ENCODE measurements at regions not wholly inside any gene's neighbourhood (a gene's known extent, or its start where the extent isn't known, plus 50 kb on each side); places are given as distances from the start of the nearest gene placed in this dataset.

DNA sequence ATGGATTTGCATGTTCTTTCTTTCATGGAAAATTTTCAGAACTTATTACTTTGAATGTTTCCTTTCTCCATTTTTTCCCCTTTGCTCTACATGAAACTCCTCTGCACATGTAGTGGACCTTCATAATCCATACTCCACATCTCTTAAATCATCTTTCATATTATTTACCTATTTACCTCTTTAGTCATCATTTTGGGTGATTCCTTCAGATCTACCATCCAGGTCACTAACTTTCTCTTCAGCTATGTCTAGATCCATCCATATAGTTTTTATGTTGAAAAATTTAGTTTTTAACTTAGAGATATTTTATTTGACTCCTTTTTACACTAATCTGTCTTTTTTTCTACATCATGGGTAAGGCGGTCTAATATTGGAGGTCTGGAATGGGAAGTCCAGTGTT lies 586.6 kb downstream of the NR2F1-AS1 start:
- in situ Hi-C loops (cut with HindIII; ENCODE audit: low pct_unique_long_range_greater_than_20kb, low sequenced_read_pairs), result no loop called here
- CTCF ChIA-PET, result no interaction called here

DNA sequence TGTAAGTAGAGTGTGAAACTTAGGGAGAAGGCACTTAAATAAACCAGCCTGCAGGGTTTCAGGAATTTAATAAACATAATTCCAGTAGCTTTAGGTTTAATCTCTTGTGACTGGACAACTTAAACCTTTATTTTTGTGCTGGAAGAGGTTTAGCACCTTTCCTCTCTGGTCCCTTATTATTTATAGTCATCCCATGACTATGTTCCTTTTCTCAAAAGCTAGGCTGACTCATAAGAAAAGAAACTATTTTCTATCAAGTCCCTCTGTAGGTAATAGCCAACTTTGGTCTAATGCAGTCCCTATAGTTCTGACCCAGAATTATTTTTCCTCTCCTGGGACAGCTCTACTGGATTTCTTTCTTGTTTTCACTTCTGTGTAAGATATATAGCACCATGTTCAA lies 588.9 kb downstream of the NR2F1-AS1 start:
- intact Hi-C loops (cut with micrococcal nuclease; ENCODE audit: unreplicated experiment), result no loop called here
- no TSS peak for BruUV-seq (replicated peaks)
- TF ChIP-seq, protein P1, sequence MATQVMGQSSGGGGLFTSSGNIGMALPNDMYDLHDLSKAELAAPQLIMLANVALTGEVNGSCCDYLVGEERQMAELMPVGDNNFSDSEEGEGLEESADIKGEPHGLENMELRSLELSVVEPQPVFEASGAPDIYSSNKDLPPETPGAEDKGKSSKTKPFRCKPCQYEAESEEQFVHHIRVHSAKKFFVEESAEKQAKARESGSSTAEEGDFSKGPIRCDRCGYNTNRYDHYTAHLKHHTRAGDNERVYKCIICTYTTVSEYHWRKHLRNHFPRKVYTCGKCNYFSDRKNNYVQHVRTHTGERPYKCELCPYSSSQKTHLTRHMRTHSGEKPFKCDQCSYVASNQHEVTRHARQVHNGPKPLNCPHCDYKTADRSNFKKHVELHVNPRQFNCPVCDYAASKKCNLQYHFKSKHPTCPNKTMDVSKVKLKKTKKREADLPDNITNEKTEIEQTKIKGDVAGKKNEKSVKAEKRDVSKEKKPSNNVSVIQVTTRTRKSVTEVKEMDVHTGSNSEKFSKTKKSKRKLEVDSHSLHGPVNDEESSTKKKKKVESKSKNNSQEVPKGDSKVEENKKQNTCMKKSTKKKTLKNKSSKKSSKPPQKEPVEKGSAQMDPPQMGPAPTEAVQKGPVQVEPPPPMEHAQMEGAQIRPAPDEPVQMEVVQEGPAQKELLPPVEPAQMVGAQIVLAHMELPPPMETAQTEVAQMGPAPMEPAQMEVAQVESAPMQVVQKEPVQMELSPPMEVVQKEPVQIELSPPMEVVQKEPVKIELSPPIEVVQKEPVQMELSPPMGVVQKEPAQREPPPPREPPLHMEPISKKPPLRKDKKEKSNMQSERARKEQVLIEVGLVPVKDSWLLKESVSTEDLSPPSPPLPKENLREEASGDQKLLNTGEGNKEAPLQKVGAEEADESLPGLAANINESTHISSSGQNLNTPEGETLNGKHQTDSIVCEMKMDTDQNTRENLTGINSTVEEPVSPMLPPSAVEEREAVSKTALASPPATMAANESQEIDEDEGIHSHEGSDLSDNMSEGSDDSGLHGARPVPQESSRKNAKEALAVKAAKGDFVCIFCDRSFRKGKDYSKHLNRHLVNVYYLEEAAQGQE (IDR thresholded peaks at IDR 0.05; ENCODE audit: insufficient read depth in 1 of 2, low read depth in 2 of 2, low read length in 1 of 2), result no peak
- TF ChIP-seq, protein P2, sequence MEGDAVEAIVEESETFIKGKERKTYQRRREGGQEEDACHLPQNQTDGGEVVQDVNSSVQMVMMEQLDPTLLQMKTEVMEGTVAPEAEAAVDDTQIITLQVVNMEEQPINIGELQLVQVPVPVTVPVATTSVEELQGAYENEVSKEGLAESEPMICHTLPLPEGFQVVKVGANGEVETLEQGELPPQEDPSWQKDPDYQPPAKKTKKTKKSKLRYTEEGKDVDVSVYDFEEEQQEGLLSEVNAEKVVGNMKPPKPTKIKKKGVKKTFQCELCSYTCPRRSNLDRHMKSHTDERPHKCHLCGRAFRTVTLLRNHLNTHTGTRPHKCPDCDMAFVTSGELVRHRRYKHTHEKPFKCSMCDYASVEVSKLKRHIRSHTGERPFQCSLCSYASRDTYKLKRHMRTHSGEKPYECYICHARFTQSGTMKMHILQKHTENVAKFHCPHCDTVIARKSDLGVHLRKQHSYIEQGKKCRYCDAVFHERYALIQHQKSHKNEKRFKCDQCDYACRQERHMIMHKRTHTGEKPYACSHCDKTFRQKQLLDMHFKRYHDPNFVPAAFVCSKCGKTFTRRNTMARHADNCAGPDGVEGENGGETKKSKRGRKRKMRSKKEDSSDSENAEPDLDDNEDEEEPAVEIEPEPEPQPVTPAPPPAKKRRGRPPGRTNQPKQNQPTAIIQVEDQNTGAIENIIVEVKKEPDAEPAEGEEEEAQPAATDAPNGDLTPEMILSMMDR (IDR thresholded peaks at IDR 0.05), result no peak
- TF ChIP-seq SIN3A (IDR thresholded peaks at IDR 0.05; ENCODE audit: borderline replicate concordance, insufficient read depth, low read depth, low read length) (no peak), POLR2AphosphoS5 (IDR thresholded peaks at IDR 0.05; ENCODE audit: low read depth, low read length) (no peak), TCF7L2 (IDR thresholded peaks at IDR 0.05; ENCODE audit: low read depth, low read length) (no peak)
- Histone ChIP-seq H3K4me3 (ENCODE audit: low read depth in 2 of 2, low read length in 2 of 2) (no peak overlapping the region), H3K27me3 (ENCODE audit: control insufficient read depth, insufficient read depth, low read length) (no peaks in the 10 kb centered on the region), H3K9me3 (ENCODE audit: control insufficient read depth, insufficient read depth, low read depth, low read length) (peaks cover 32% of the 10 kb centered on the region; the same call in 1 of the 2 replicates), H3K4me1 (ENCODE audit: control insufficient read depth, insufficient read depth, low read length) (no peaks in the 10 kb centered on the region), H3K36me3 (ENCODE audit: control insufficient read depth, insufficient read depth, low read length) (no peaks in the 10 kb centered on the region), H3K27ac (ENCODE audit: low read length) (peak overlapping the region; percentile 64; the same call in 1 of the 2 replicates)
- POLR2A ChIA-PET, result no interaction called here
- in situ Hi-C loops (cut with HindIII; ENCODE audit: low pct_unique_long_range_greater_than_20kb, low sequenced_read_pairs), result no loop called here
- no peak for ATAC-seq
- CTCF ChIA-PET, result no interaction called here
- no peak for DNase-seq (ENCODE audit: low read depth, low spot score)

More for the DNA sequence above, 586.6 kb downstream of the NR2F1-AS1 start:
- H3K9me3 ChIP-seq (ENCODE audit: control insufficient read depth, insufficient read depth, low read depth, low read length), result peaks cover 33% of the 10 kb centered on the region; the same call in 1 of the 2 replicates
- TF ChIP-seq POLR2AphosphoS5 (IDR thresholded peaks at IDR 0.05; ENCODE audit: low read depth, low read length) (no peak), TCF7L2 (IDR thresholded peaks at IDR 0.05; ENCODE audit: low read depth, low read length) (no peak), SIN3A (IDR thresholded peaks at IDR 0.05; ENCODE audit: borderline replicate concordance, insufficient read depth, low read depth, low read length) (no peak)
- TF ChIP-seq, protein P2 (IDR thresholded peaks at IDR 0.05), result no peak
- TF ChIP-seq, protein P1 (IDR thresholded peaks at IDR 0.05; ENCODE audit: insufficient read depth in 1 of 2, low read depth in 2 of 2, low read length in 1 of 2), result no peak
- no peak overlapping the region for H3K4me3 ChIP-seq (ENCODE audit: low read depth in 2 of 2, low read length in 2 of 2)
- ATAC-seq (no peak), DNase-seq (ENCODE audit: low read depth, low spot score) (no peak)
- H3K27me3 ChIP-seq (ENCODE audit: control insufficient read depth, insufficient read depth, low read length), result no peaks in the 10 kb centered on the region
- no peaks in the 10 kb centered on the region for H3K36me3 ChIP-seq (ENCODE audit: control insufficient read depth, insufficient read depth, low read length)
- no peaks in the 10 kb centered on the region for H3K4me1 ChIP-seq (ENCODE audit: control insufficient read depth, insufficient read depth, low read length)
- H3K27ac ChIP-seq (ENCODE audit: low read length), result no peak overlapping the region
- intact Hi-C loops (cut with micrococcal nuclease; ENCODE audit: unreplicated experiment), result no loop called here
- POLR2A ChIA-PET, result no interaction called here
- BruUV-seq (replicated peaks), result no TSS peak
